ENCODE measurements at regions not wholly inside any gene's neighbourhood (a gene's known extent, or its start where the extent isn't known, plus 50 kb on each side); places are given as distances from the start of the nearest gene placed in this dataset.
A peak's percentile ranks its signal among the peaks of the same experiment; 100 is the strongest.

GRCh38 chr6:164906766-164907165 lies 402.6 kb downstream of the C6orf118 start:
- ChIA-PET CTCF (no interaction called here), POLR2A (no interaction called here)
- DNase-seq (ENCODE audit: extremely low spot score) = no peak
- TF ChIP-seq FOXM1 (IDR thresholded peaks at IDR 0.05; ENCODE audit: borderline replicate concordance) = no peak
- TF ChIP-seq ARNT (IDR thresholded peaks at IDR 0.05) = no peak
- no peak for TF ChIP-seq LEF1 (IDR thresholded peaks at IDR 0.05; ENCODE audit: borderline replicate concordance)
- TF ChIP-seq CTBP1 (IDR thresholded peaks at IDR 0.05; ENCODE audit: borderline replicate concordance) = no peak
- no peak for TF ChIP-seq BHLHE40 (IDR thresholded peaks at IDR 0.05; ENCODE audit: borderline replicate concordance)
- TF ChIP-seq HDGF (IDR thresholded peaks at IDR 0.05; ENCODE audit: borderline replicate concordance) = no peak
- TF ChIP-seq FOXA1 (IDR thresholded peaks at IDR 0.05) = no peak
- no peak for TF ChIP-seq TARDBP (IDR thresholded peaks at IDR 0.05)
- no peak for TF ChIP-seq NFRKB (IDR thresholded peaks at IDR 0.05)
- TF ChIP-seq ELF4 (IDR thresholded peaks at IDR 0.05) = no peak
- TF ChIP-seq SUZ12 (IDR thresholded peaks at IDR 0.05) = no peak
- TF ChIP-seq ZNF384 (IDR thresholded peaks at IDR 0.05) = no peak
- no peak for TF ChIP-seq L3MBTL2 (conservative IDR thresholded peaks at IDR 0.05)
- no peak for TF ChIP-seq FOXK2 (IDR thresholded peaks at IDR 0.05)
- TF ChIP-seq PKNOX1 (IDR thresholded peaks at IDR 0.05) = no peak
- TF ChIP-seq SP1 (IDR thresholded peaks at IDR 0.05) = no peak

GRCh38 chr6:164905311-164905710 lies 404.1 kb downstream of the C6orf118 start:
- DNase-seq (ENCODE audit: extremely low spot score) = no peak
- TF ChIP-seq SUZ12 (IDR thresholded peaks at IDR 0.05) = no peak
- TF ChIP-seq FOXK2 (IDR thresholded peaks at IDR 0.05) = no peak
- TF ChIP-seq PKNOX1 (IDR thresholded peaks at IDR 0.05) = no peak
- TF ChIP-seq HDGF (IDR thresholded peaks at IDR 0.05; ENCODE audit: borderline replicate concordance) = no peak
- no peak for TF ChIP-seq TARDBP (IDR thresholded peaks at IDR 0.05)
- TF ChIP-seq ZNF384 (IDR thresholded peaks at IDR 0.05) = no peak
- no peak for TF ChIP-seq BHLHE40 (IDR thresholded peaks at IDR 0.05; ENCODE audit: borderline replicate concordance)
- no peak for TF ChIP-seq FOXA1 (IDR thresholded peaks at IDR 0.05)
- no peak for TF ChIP-seq L3MBTL2 (conservative IDR thresholded peaks at IDR 0.05)
- no peak for TF ChIP-seq NFRKB (IDR thresholded peaks at IDR 0.05)
- POLR2A ChIA-PET = no interaction called here
- CTCF ChIA-PET = no interaction called here

GRCh38 chr6:164898412-164898811 lies 411.0 kb downstream of the C6orf118 start:
- ChIA-PET CTCF (no interaction called here), POLR2A (no interaction called here)
- TF ChIP-seq L3MBTL2 (conservative IDR thresholded peaks at IDR 0.05) (no peak), PKNOX1 (IDR thresholded peaks at IDR 0.05) (no peak), FOXK2 (IDR thresholded peaks at IDR 0.05) (no peak), FOXM1 (IDR thresholded peaks at IDR 0.05; ENCODE audit: borderline replicate concordance) (no peak), SP1 (IDR thresholded peaks at IDR 0.05) (no peak), ELF4 (IDR thresholded peaks at IDR 0.05) (no peak), ARNT (IDR thresholded peaks at IDR 0.05) (no peak), CTBP1 (IDR thresholded peaks at IDR 0.05; ENCODE audit: borderline replicate concordance) (no peak), BHLHE40 (IDR thresholded peaks at IDR 0.05; ENCODE audit: borderline replicate concordance) (no peak), LEF1 (IDR thresholded peaks at IDR 0.05; ENCODE audit: borderline replicate concordance) (no peak), NFRKB (IDR thresholded peaks at IDR 0.05) (no peak), SUZ12 (IDR thresholded peaks at IDR 0.05) (no peak), ZNF384 (IDR thresholded peaks at IDR 0.05) (no peak), TARDBP (IDR thresholded peaks at IDR 0.05) (no peak), HDGF (IDR thresholded peaks at IDR 0.05; ENCODE audit: borderline replicate concordance) (no peak)
- no peak for DNase-seq (ENCODE audit: extremely low spot score)

GRCh38 chr6:164897523-164898235 lies 411.7 kb downstream of the C6orf118 start:
- CTCF ChIA-PET = no interaction called here
- peak; percentile 15 for DNase-seq (ENCODE audit: extremely low spot score)
- POLR2A ChIA-PET = no interaction called here
- TF ChIP-seq FOXA1 (IDR thresholded peaks at IDR 0.05) = no peak
- TF ChIP-seq SP1 (IDR thresholded peaks at IDR 0.05) = no peak
- no peak for TF ChIP-seq ARNT (IDR thresholded peaks at IDR 0.05)
- TF ChIP-seq CTBP1 (IDR thresholded peaks at IDR 0.05; ENCODE audit: borderline replicate concordance) = no peak
- TF ChIP-seq HDGF (IDR thresholded peaks at IDR 0.05; ENCODE audit: borderline replicate concordance) = no peak
- TF ChIP-seq PKNOX1 (IDR thresholded peaks at IDR 0.05) = no peak
- no peak for TF ChIP-seq FOXM1 (IDR thresholded peaks at IDR 0.05; ENCODE audit: borderline replicate concordance)
- TF ChIP-seq SUZ12 (IDR thresholded peaks at IDR 0.05) = no peak
- TF ChIP-seq LEF1 (IDR thresholded peaks at IDR 0.05; ENCODE audit: borderline replicate concordance) = no peak

GRCh38 chr6:164889980-164890379 lies 419.4 kb downstream of the C6orf118 start:
- no peak for DNase-seq (ENCODE audit: extremely low spot score)
- ChIA-PET CTCF (no interaction called here), POLR2A (no interaction called here)
- TF ChIP-seq PKNOX1 (IDR thresholded peaks at IDR 0.05) (no peak), CTBP1 (IDR thresholded peaks at IDR 0.05; ENCODE audit: borderline replicate concordance) (no peak)

All from HEK293T (cell line).